ENCODE measurements at regions not wholly inside any gene's neighbourhood (a gene's known extent, or its start where the extent isn't known, plus 50 kb on each side); places are given as distances from the start of the nearest gene placed in this dataset.
A peak's percentile ranks its signal among the peaks of the same experiment; 100 is the strongest.
"Not testable (repeated sequence)": the region's sequence is repeated elsewhere in the genome, so short reads cannot be mapped to it uniquely, and the experiment has no call there.

DNA sequence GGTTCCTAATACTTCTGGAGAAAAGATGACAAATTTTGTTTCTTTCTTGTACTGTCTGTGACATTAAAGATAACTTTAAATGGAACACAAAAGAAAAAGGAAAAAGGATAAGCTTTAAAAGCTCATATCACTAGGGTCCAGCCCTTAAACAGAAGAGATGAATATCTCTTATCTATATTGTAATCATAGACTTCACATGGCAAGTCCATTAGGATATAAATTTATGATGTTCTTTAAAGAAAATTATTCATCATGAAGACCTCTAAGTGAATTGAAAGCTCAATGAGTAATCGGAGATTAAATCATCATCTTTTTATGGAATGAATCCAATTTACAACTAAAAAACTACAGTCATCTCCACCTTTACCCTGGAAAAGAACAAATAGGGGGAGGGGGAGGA, 111.6 kb upstream of the SATB2 start:
- DNase-seq (ENCODE audit: low spot score): no peak

GRCh38 chr2:199558156-199558555, 100.4 kb upstream of the SATB2 start:
- DNase-seq (ENCODE audit: low spot score): no peak

GRCh38 chr2:199556527-199557285, 99.0 kb upstream of the SATB2 start:
- DNase-seq (ENCODE audit: low spot score): no peak

DNA sequence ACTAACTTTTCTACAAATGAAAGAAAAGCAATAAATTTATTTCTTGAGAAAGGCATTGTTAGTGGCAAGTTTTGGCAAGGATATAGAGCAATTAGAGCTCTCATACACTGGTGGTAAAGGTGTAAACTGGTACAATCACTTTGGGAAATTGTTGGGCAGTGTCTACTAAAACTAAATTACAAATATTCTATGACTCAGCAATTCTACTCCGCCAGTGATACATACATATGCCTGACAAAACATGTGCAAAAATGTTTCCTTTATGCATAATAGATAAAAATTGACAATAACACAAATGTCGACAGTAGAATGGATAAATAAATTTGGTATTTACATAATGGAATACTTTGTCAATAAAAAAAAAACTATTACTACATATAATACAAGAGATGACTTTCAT, 96.3 kb upstream of the SATB2 start:
- no peak for DNase-seq (ENCODE audit: low spot score)

- DNase-seq (ENCODE audit: low spot score): peak; percentile 33
These were observed 94.4 kb upstream of the SATB2 start for GRCh38 chr2:199552141-199552540.

GRCh38 chr2:199543606-199544172, 86.0 kb upstream of the SATB2 start:
- no peak for DNase-seq (ENCODE audit: low spot score)

DNA sequence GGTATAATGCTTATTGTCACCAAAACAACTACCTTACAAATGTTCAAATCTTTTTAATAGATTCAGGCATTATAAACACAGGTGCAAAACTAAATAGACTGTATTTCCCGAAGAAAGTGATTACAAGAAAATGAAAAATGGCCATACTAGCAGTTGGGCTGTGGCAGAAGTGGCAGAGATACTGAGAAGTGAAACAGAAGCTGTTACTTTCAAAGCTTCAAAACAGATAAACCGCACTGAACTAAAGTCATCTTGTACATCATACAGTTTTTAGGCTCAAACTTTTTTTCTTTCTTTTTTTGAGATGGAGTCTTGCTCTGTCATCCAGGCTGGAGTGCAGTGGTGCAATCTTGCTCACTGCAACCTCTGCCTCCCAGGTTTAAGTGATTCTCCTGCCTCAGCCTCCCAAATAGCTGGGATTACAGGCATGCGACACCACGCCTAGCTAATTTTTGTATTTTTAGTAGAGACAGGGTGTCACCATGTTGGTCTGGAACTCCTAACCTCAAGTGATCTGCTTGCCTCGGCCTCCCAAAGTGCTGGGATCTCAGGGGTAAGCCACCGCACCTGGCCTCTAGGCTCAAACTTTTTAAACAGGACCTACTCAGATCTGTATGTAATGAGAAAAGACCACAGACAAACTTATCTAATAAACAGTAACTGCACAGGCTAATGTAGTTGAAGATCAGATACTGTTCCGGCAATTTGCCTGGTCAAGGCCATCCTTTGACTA, 77.9 kb upstream of the SATB2 start:
- DNase-seq (ENCODE audit: low spot score): no peak

- DNase-seq (ENCODE audit: low spot score): not testable (repeated sequence)
These were observed 76.1 kb upstream of the SATB2 start for GRCh38 chr2:199533873-199534272.

- no peak for DNase-seq (ENCODE audit: low spot score)
These were observed 69.3 kb upstream of the SATB2 start for GRCh38 chr2:199527071-199527470.

DNA sequence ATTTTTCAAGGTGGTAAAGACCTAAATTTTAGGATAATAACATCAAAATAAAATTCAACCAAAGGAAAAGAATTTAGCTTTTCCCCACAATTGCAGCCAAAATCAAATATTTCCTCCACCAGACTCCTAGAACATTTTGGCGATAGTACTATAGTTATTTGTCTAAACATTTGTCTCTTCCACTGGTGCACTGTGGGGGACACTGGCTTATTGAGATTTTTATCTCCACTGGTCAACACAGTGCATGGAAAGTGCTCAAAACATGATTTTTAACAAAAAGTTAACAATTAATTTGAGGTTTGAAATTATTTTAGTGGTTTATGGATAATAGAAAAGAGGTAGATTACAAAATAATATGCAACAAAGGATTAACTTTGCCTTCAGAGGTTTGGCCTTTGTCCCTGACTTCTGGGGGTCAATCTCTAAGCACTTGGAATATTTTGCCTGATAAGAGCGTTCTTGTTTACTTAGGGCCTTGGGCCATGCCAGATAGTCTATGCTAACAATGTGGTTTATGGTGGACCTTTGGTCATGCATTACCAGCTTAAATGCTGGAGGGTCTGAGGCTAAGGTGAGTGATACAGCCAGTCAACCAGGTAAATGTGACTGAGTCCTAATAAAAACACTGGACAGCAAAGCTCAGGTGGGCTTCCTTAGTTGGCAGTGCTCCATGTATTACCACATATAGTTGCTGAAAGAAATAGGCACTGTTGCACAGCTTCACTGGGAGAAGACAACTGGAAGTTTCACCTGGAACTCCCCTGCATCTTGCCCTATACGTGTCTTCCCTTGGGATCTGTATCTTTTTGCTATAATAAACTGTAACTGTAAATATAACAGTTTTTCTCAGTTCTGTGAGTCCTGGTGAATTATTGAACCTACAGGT, 67.2 kb upstream of the SATB2 start:
- DNase-seq (ENCODE audit: low spot score): no peak

GRCh38 chr2:199509403-199509802, 51.7 kb upstream of the SATB2 start:
- no peak for DNase-seq (ENCODE audit: low spot score)

Measured in umbilical cord (tissue), 1 donor.